ENCODE measurements at regions not wholly inside any gene's neighbourhood (a gene's known extent, or its start where the extent isn't known, plus 50 kb on each side); places are given as distances from the start of the nearest gene placed in this dataset.

DNA sequence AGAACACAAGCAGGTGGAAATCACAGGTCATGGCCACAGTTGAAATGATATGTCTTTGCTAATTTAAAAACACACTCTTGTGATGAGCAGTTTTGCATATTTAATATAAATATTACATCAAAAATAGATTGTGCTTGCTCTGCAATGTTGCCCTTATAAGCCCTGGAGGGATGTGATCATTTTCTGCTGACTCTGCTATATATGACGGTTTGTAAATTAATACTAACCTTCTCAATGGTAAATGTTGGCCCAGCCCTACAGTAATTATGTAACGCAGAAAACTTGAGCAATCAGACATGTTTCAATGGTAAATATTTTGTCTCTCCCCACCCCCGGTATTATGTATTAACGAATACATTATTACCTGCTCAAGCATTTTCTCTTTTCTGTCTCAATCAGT is 359.5 kb upstream of the CNTN6 start:
- TF ChIP-seq POLR2AphosphoS5 (IDR thresholded peaks at IDR 0.05) = no peak
- no peak for TF ChIP-seq CTCF (IDR thresholded peaks at IDR 0.05)
- no peak for TF ChIP-seq EP300 (IDR thresholded peaks at IDR 0.05; ENCODE audit: low read depth)
- TF ChIP-seq POLR2A (IDR thresholded peaks at IDR 0.05) = no peak
